ENCODE measurements at regions not wholly inside any gene's neighbourhood (a gene's known extent, or its start where the extent isn't known, plus 50 kb on each side); places are given as distances from the start of the nearest gene placed in this dataset.

DNA sequence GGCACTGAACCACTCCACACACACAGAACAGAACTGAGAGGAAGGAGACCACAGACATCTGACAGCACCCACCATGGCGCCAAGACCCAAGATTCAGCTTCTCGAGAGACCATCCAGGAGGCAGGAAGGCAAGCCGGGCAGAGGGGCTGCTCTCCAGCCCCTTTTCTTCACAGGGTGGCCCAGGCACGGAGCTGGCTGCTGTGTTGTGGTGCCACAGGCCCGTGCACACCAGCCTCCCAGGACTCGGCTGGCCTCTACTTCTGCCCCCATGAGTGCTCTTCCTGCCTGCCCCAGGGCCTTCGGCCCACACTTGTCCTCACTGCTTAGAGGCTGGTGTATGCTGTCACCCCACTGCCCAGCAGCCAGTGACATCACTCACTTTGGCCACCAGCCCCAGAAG is 547.6 kb upstream of the RAB6C start:
- no peak for DNase-seq

GRCh38 chr2:129436809-129437208 is 542.7 kb upstream of the RAB6C start:
- DNase-seq, result no peak

GRCh38 chr2:129437725-129438124 is 541.7 kb upstream of the RAB6C start:
- DNase-seq, result no peak

DNA sequence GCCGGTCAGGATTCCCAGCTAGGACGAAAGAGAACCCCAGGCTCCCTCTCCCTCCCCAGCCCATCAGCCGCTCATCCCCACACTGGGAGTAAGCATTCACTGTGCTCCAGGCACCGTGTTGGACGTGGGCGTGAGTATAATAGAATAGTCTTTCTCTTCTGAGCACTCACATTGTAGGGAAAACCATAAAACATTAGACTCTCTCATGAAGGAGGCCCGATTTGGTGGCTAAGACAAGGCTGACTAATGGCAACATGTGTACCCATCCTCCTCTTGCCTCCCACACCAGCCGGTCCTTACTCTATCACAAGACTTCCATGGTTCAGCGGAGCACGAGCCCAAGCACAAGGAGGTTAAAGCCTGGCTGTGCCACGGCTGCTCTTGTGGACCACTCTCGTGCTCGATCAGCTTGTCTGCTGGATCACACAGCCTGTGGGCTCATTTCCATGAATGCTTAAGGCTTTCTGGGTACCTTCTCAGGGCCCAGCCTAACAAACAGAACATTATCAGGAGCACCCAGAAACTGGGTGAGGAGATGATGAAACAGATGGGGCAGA is 540.9 kb upstream of the RAB6C start:
- no peak for DNase-seq

DNA sequence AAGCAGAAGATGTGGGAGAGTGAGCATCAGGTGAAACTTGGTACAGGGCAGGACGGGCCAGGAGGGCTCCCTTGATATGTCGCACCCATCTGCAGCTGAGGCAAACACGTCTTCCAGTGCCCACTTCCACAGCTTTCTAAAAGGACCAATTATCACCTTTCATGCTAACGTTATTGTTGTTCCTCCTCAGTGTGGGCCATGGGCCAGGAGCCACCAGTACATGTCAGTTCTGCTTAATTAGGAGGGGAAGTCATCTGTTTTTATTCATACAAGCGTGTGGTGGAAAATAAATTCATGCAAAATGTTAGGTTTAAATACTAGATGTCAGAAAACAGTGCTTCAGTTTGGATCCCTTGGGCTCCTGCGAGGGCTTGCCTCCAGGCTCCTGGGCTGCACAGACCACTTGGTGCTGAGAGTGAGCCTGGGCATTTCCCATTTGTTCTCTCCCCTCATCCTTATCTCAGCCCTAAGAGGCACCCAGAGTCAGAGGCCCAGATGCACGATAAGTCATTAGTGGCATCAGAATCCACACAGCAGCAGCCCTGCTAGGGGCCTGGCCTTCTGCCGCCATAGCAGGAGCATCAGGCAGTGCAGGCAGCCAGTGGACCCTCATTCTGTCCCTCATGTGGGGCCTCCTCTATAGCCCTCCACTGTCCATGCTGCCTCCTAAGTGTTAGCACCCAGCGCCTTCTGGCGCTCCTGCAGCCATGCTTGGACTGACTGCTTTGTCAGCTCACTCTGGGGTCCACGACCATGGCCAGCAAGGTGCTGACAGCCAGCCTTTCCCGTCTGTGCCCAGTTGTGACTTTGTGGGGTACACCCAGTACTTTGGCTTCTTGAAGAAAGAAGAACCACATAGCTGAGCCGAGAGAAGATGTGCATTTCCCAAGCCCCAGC is 539.8 kb upstream of the RAB6C start:
- DNase-seq, result no peak

GRCh38 chr2:129441610-129442009 is 537.9 kb upstream of the RAB6C start:
- DNase-seq, result no peak

GRCh38 chr2:129443235-129443864 is 536.1 kb upstream of the RAB6C start:
- DNase-seq, result no peak

DNA sequence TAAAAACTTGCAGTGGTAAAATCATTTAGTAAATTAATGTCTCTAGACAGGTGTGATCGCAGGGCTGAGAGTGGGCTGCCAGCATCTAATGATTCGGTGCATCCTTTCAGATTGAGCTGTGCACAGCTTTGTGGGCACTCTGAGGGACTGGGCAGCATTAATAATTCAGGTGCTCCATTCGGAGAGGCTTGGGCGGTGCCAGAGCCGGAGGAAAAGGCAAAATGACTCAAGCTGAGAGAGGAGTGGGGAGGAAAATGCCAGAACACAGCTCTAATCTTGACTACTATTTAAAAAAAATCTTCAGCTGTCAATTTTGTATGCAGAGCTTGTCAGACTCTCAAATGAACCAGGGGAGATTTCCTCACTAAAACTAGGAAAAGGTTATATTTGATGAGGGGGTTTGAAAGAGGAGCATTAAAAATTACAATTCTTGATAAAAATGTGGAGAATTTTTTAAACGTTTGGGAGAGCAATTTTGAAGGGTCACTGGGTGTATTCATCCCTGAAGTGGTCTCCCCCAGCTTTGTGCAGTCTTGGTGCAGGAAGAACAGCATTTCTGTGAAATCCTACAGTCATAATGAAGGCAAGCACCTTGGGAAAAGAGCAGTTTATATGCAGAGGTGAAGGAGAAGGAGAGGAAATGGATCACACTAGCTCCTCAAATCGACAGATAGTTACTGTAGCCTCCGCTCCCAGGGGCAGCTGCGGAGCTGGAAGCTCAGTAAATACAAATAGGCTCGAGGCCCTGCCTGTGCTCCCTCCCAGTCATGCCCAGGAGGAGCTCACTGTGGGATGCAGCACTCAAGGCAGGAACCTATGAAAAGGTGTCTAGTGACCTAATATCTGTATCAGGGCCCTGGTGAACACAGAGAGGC is 535.4 kb upstream of the RAB6C start:
- DNase-seq, result no peak

- DNase-seq, result no peak
Measured at GRCh38 chr2:129444751-129445150, 534.7 kb upstream of the RAB6C start.

- DNase-seq, result no peak
Measured at GRCh38 chr2:129456691-129457090, 522.8 kb upstream of the RAB6C start.

GRCh38 chr2:129457277-129457818 is 522.1 kb upstream of the RAB6C start:
- no peak for DNase-seq

DNA sequence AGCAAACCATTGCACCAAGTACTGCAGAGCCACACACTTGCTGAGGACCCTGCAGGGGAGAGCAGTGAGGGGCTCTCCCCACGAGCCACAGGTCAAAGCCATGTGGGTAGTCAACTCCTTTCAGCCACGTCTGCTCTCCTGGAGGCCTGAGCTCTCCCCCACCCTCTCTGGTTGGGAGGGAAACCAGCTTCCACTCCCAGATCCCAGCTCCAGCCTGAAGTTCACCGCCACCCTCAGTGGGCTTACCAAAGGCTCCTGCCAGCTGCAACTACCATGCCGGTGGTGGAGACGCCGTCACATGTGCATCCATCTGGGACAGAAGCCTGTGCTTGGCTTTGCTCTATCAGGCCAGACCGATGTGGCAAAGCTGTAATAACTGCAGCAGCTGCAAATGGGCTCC is 521.5 kb upstream of the RAB6C start:
- DNase-seq, result no peak

DNA sequence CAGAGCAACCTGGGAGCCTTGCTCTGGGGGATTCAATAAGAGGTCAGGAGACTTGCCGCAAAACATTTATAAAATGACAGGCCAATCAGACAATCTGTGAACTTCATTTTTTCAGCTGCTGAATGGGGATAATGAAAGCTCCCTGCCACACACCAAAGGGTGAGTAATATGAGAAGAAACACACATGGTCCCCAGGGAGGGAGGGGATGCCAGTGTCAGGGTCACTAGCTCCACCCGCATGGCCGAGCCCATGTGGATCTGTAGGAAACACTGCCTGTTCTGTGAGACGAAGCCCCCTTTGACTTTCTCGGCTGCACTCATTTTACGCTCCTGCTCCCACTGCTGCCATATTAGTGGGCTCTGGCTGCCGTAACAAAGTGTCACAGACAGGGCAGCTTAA is 521.0 kb upstream of the RAB6C start:
- DNase-seq, result no peak

DNA sequence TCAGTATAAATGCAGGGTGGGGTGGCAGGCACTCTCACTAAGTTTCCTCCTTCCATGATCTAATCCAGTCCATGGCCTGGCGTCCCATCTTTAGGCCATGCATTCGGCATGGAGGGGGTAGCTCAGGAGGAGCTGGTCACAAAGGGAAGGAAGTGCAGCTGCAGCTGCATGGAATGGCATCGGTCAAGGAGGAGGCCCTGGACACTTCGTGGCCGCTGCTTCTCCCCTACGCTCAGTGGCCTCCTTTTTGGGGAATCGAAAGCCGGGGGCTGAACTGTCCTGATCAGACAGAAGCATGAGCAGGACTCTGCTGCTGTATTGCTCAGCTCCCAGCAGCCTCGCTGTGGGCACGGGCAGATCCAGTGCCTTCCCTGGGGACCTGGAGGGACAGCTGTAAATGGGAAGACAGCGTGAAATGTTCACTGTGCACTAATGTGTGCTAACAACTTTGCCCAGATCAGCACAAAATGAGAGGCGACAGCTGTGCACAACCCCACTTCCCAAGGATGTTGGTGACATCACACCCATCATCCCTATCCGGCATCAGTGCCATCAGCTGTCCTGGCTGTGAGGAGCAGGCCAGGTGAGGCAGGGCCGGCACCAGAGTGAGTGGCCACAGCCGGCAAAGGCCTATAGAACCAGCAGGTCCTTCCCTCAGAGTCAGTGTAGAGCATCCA is 520.1 kb upstream of the RAB6C start:
- peak; percentile 34 for DNase-seq

DNA sequence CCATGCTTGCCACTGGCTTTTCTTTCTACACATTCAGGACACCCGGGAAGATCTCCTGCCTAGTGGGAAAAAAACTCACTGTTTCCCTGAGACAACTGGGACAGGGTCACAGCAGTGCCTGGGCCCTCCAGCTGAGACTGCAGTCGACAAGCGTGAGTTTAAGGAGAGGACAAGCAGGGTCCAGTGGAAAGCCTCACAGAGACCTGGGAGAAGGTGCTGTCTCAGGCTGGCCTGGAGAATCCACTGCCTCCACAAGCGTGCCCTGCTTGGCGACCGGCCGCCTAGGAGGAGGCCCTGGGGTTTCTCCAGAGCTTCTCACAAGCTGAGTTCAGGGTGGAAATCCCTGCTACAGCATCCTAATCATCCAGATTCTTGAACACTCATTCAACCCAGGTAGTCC is 519.6 kb upstream of the RAB6C start:
- DNase-seq, result no peak

- no peak for DNase-seq
Measured at GRCh38 chr2:129460299-129461198, 518.9 kb upstream of the RAB6C start.

- DNase-seq, result no peak
Measured at GRCh38 chr2:129462349-129462748, 517.1 kb upstream of the RAB6C start.

GRCh38 chr2:129462967-129463366 is 516.5 kb upstream of the RAB6C start:
- DNase-seq, result no peak

DNA sequence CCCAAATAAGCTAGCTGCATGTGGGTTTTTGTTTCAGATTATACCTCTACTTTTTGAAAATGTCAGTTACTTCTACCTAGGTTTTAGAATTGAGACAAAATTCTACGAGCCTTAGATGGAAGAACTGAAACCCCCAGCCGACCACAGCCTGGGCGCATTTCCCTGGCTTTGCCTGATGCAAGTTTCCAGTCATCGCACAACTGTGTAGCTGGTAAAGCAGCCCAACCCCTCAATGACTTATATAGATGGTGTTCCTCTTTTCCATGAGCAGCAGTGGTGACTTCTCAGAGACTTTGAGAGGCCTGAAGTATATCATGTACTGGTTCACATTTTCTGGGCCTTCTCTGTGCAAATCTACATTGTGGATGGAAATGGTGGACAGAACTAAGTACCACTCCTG is 515.4 kb upstream of the RAB6C start:
- no peak for DNase-seq

DNA sequence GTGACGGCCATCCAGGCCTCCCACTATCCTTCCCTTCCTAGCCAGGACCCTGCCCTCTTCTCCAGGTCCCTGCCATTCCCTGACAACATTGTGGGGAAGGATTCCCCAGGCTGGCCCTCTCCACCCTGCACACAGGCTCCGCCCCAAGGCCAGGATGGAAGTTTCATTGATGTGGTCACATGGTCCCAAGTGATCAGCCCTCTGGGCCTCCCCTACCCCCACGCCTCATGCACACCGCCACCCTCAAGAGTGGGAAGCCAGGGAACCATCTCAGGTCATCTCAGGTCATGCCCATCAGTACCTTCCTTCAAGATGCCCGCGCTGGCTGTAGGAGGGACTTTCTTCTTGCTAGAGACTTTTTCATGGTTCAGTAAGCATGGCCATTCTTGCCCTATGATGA is 514.8 kb upstream of the RAB6C start:
- no peak for DNase-seq

DNA sequence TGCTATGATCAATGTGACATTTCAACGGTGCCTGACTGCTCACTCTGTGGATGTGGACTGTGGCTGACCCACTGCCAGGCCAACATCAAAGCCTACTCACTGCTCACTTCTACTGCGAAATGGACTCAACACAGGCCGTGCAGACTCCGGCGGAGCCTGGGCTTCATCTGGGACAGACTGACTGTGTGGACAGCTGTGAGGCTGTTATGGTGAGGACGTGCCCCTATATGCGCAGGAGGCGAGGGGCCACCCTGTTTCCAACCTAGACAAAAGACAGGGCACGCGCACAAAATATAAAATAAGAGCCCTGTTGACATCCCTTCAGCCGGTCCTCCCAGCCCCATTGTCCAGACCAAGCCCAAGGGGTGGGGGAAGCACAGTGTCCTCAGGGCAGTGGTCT is 514.4 kb upstream of the RAB6C start:
- no peak for DNase-seq
